Ovary (tissue), 7 donors: ENCODE measurements at regions not wholly inside any gene's neighbourhood (a gene's known extent, or its start where the extent isn't known, plus 50 kb on each side); places are given as distances from the start of the nearest gene placed in this dataset.
"Not testable (repeated sequence)": the region's sequence is repeated elsewhere in the genome, so short reads cannot be mapped to it uniquely, and the experiment has no call there.

Experiments used
- DNase-seq, 5 donors: peaks; one replicate each; pipeline ENCODE4 v3.0.0-alpha.2; 2019 to 2020
- H3K27ac ChIP-seq, 2 donors: fragments of 200-600 bp; one replicate each; pipeline versions ENCODE4 v1.5.1 to v1.8.0; 2019 to 2022
- H3K27me3 ChIP-seq: fragments of 200-600 bp; one replicate; pipeline ENCODE4 v1.8.0; 2022
- H3K36me3 ChIP-seq: fragments of 200-600 bp; sonication (generic); one replicate; pipeline ENCODE4 v1.5.1; 2019
- H3K4me1 ChIP-seq: one replicate; pipeline ENCODE4 v1.8.1; 2013; ENCODE audit warnings: mild to moderate bottlenecking, moderate library complexity; ENCODE audit not compliant: insufficient read depth
- H3K4me3 ChIP-seq: fragments of 200-600 bp; sonication (generic); one replicate; pipeline ENCODE4 v1.5.1; 2017
- H3K9me3 ChIP-seq, 2 donors: fragments of 200-600 bp in 1 of 2; sonication (generic) in 1 of 2; one replicate each; pipeline versions ENCODE4 v1.5.1 to v1.8.1; 2013 to 2019; ENCODE audit warnings: mild to moderate bottlenecking in 1 of 2, moderate library complexity in 1 of 2
- EP300 ChIP-seq: sonication (generic); formaldehyde crosslinking; IDR thresholded peaks from one replicate; pipeline ENCODE4 v1.6.1; 2017; ENCODE audit warnings: antibody characterized with exemption
- POLR2A ChIP-seq: fragments of 450-650 bp; IDR thresholded peaks from one replicate; pipeline ENCODE4 v1.6.1; 2017; ENCODE audit warnings: antibody characterized with exemption, mild to moderate bottlenecking, moderate library complexity
- WGBS, 3 donors: extraction: QIAGEN DNeasy Blood & Tissue Kit in 1 of 3; methylation state at CpG; one replicate each; pipeline versions ENCODE4 v1.1.5 to v1.1.7; 2013 to 2017; 5-methylcytosine and 5-hydroxymethylcytosine counted together
- intact Hi-C, 4 donors: fragments of 100-400 bp; cut with DNase I; formaldehyde crosslinking; loops; one replicate each; pipeline versions ENCODE4 v1.11.0 to v1.15.1; 2022 to 2023
- TF ChIP-seq, protein P1 (sequence below), 3 donors: fragments of 450-650 bp in 2 of 3; fragments of 200-600 bp in 1 of 3; IDR thresholded peaks; one replicate each; pipeline versions ENCODE4 v1.5.1 to v1.8.0; 2016 to 2022; ENCODE audit warnings: antibody characterized with exemption in 3 of 3, mild to moderate bottlenecking in 1 of 3
- donor health status: DM: no; HTN: no; CAD: no; lungs with moderate emphysema.
- donor health status: DM: no; HTN: no; CAD: no.
- donor health status: Bipolar disorder and iron deficiency.
- donor health status: DM: no; HTN: no; CAD: no.
- donor health status: DM: yes; HTN: yes; CAD: no.

DNA sequence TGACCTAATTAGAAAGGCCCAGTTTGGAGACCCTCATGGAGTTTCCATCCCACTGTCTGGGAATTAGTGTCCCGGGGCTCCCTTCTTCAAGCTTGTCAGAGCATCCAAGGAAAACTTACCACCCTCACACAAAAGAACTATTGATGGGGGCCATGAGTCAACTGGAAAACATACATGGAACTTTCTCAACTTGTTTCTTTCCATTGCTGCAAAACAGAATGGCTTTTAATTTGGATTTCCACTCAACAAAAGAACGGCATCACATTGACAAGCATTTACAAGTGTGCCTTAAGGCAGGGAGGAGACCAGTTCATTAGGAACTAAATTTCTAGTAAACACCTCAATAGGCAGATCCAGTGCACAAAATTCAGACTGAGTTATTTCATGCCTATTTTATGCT, 289.1 kb upstream of the PREP start:
- intact Hi-C loops, result no loop called here

DNA sequence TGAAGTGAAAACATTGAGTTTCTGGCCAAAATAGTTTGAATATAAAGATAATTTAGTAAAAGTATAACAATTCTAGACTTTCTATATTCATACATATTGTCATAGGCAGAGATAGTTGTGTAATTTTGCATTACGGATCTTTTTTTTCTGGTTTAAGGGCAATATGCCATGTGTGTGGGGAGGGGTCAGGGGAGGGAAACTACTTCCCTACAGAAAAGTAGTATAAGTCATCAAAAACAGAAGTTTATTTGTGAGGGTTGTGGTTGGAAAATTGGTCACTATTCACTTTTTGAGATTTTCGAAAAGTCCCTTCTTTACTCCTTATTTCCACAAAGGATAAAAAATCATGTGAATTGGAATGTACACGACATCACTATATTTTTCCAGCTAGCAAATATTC, 288.2 kb upstream of the PREP start:
- Histone ChIP-seq H3K4me1 (peaks cover 1% of the 10 kb centered on the region), H3K4me3 (no peak overlapping the region), H3K27me3 (no peaks in the 10 kb centered on the region), H3K9me3 (peaks cover 0 to 3% of the 10 kb centered on the region in 2 donors), H3K27ac (no peak overlapping the region), H3K36me3 (no peaks in the 10 kb centered on the region)
- 83 to 89% (median 87%) methylated on average over 3 of the region's 3 CpGs for WGBS, 3 donors
- DNase-seq, result no peak
- intact Hi-C loops, result no loop called here
- TF ChIP-seq, protein P1, sequence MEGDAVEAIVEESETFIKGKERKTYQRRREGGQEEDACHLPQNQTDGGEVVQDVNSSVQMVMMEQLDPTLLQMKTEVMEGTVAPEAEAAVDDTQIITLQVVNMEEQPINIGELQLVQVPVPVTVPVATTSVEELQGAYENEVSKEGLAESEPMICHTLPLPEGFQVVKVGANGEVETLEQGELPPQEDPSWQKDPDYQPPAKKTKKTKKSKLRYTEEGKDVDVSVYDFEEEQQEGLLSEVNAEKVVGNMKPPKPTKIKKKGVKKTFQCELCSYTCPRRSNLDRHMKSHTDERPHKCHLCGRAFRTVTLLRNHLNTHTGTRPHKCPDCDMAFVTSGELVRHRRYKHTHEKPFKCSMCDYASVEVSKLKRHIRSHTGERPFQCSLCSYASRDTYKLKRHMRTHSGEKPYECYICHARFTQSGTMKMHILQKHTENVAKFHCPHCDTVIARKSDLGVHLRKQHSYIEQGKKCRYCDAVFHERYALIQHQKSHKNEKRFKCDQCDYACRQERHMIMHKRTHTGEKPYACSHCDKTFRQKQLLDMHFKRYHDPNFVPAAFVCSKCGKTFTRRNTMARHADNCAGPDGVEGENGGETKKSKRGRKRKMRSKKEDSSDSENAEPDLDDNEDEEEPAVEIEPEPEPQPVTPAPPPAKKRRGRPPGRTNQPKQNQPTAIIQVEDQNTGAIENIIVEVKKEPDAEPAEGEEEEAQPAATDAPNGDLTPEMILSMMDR (IDR thresholded peaks at IDR 0.05), result no peak
- TF ChIP-seq POLR2A (no peak), EP300 (no peak)

More for the DNA sequence above, 289.1 kb upstream of the PREP start:
- TF ChIP-seq EP300 (no peak), POLR2A (no peak)
- TF ChIP-seq, protein P1 (IDR thresholded peaks at IDR 0.05), result no peak
- H3K36me3 ChIP-seq, result no peaks in the 10 kb centered on the region
- peaks cover 1% of the 10 kb centered on the region for H3K4me1 ChIP-seq
- 87 to 94% (median 89%) methylated on average over 2 of the region's 2 CpGs for WGBS, 3 donors
- no peaks in the 10 kb centered on the region for H3K27me3 ChIP-seq
- H3K27ac ChIP-seq, result no peak overlapping the region
- peaks cover 0 to under 1% of the 10 kb centered on the region in 2 donors for H3K9me3 ChIP-seq
- no peak overlapping the region for H3K4me3 ChIP-seq
- DNase-seq, result no peak

DNA sequence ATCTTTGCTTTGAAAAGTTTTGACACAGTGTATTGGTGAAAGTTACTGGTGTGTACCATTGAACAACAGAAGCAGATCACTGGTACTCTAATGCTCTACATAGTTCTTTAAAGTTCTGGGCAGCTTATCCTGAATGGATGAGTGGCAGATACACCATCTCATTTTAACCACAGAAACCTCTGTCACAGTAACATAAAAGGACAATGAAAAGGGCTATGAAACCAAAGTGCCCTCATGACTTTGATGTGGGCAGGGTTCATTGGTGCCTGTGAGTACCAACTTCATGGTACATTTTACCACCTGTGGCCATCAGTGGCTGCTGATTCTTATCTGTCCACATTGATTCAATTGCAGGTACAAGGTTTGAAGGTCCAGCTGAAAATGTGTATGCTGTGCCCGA, 285.7 kb upstream of the PREP start:
- DNase-seq, result no peak
- Histone ChIP-seq H3K9me3 (peaks cover 0 to 3% of the 10 kb centered on the region in 2 donors), H3K27ac (no peak overlapping the region), H3K4me1 (peaks cover 1% of the 10 kb centered on the region), H3K27me3 (no peaks in the 10 kb centered on the region), H3K36me3 (no peaks in the 10 kb centered on the region), H3K4me3 (no peak overlapping the region)
- intact Hi-C loops, result no loop called here
- WGBS, 3 donors, result 82 to 100% (median 88%) methylated on average over 1 of the region's 1 CpG
- no peak for TF ChIP-seq EP300

DNA sequence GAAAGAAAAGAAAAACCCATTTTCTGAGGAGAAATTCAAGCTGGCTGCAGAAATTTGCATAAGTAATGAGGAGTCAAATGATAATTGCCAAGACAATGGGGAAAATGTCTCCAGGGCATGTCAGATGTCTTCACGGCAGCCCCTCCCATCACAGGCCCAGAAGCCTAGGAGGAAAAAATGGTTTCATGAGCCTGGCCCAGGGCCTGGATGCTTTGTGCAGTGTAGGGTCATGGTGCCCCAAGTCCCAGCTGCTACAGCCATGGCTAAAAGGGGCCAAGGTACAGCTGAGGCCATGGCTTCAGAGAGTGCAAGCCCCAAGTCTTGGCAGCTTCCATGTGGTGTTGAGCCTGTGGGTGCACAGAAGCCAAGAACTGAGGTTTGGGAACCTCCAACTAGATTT, 283.9 kb upstream of the PREP start:
- H3K27me3 ChIP-seq, H3K9me3 ChIP-seq, H3K36me3 ChIP-seq, intact Hi-C loops, DNase-seq, H3K4me1 ChIP-seq, H3K4me3 ChIP-seq, H3K27ac ChIP-seq: not testable (repeated sequence)
- WGBS, 3 donors, result 88 to 96% (median 93%) methylated on average over 1 of the region's 1 CpG

DNA sequence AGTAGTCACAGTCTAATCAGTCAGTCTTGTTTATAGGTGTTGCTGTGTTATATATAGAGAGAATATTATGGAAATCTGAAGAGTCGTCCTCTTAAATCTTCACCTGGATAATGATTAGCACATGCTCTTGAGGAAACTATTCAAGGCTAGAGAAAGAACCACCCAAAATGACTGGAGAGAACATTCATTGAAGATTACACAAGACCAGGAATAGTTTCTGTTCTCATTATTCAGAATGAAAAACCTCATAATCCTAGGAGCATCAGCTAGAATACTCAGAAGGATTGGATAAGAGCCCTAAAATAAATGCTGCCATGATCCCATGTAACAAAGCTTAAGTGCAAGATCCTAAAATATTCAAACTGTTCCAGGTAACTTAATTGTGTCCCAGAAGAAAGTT, 278.2 kb upstream of the PREP start:
- TF ChIP-seq EP300, result no peak
- H3K4me3 ChIP-seq, result no peak overlapping the region
- H3K4me1 ChIP-seq, result no peaks in the 10 kb centered on the region
- no peaks in the 10 kb centered on the region for H3K9me3 ChIP-seq
- intact Hi-C loops, result no loop called here
- no peak overlapping the region for H3K27ac ChIP-seq
- H3K36me3 ChIP-seq, result no peaks in the 10 kb centered on the region
- no peaks in the 10 kb centered on the region for H3K27me3 ChIP-seq
- no peak for DNase-seq
- 87 to 93% (median 88%) methylated on average over 1 of the region's 1 CpG for WGBS, 3 donors

DNA sequence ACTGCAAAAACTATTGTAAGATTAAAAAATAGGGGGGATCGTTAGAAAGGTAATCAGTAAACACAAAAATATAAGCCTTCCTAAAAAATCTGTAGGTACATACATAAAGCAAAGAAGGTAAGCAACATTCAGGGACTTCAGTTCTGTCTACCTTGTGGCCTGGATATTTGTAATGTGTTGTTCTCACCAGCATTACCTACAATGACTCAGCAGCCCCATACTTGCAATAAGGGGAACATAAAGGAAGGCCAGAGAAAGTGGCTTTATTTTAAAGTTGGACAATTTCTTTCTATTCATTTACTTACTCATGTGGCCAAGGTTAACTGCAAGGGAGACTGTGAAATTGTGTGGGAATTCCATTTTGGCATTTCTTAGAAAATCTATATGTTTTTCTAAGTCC, 277.2 kb upstream of the PREP start:
- no peak overlapping the region for H3K27ac ChIP-seq
- no peak overlapping the region for H3K4me3 ChIP-seq
- TF ChIP-seq POLR2A, result no peak
- TF ChIP-seq, protein P1 (IDR thresholded peaks at IDR 0.05), result no peak
- no peaks in the 10 kb centered on the region for H3K9me3 ChIP-seq
- no peak for DNase-seq
- no peaks in the 10 kb centered on the region for H3K4me1 ChIP-seq
- 42 to 74% (median 55%) methylated on average over 1 of the region's 1 CpG for WGBS, 3 donors
- intact Hi-C loops, result no loop called here
- no peaks in the 10 kb centered on the region for H3K27me3 ChIP-seq
- H3K36me3 ChIP-seq, result no peaks in the 10 kb centered on the region
